ENCODE measurements at regions not wholly inside any gene's neighbourhood (a gene's known extent, or its start where the extent isn't known, plus 50 kb on each side); places are given as distances from the start of the nearest gene placed in this dataset.

DNA sequence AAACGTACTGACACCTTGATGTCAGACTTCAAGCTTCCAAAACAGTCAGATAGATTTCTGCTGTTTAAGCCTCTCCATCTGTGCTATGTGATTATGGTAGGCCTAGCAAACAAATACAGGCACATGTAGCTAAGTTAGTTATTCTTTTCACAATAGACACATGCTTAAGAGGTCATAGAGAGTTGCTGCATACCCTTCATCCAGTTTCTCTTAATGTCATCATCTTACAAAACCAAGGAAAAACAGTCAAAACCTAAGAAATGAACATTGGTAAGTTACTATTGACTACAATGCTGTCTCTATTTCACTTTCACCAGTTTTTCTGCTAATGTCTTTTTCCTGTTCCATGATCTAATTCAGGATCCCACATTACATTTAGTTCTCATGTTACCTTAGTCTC, 946.8 kb downstream of the TUSC7 start:
- no peaks in the 10 kb centered on the region for H3K9me2 ChIP-seq (ENCODE audit: insufficient read depth)
- in situ Hi-C loops (cut with MboI) = no loop called here
- DNase-seq = no peak
- H2AFZ ChIP-seq = no peak overlapping the region
- no peaks in the 10 kb centered on the region for H3K79me2 ChIP-seq (ENCODE audit: insufficient read depth)
- no peaks in the 10 kb centered on the region for H4K20me1 ChIP-seq (ENCODE audit: insufficient read depth)
- no peaks in the 10 kb centered on the region for H3K9me3 ChIP-seq (ENCODE audit: low read depth)
- no peak overlapping the region for H3K27ac ChIP-seq
- H3K4me1 ChIP-seq (ENCODE audit: insufficient read depth) = peaks cover 14% of the 10 kb centered on the region
- WGBS, 2 experiments (ENCODE audit: low coverage in 1 of 2, low lambda C conversion rate in 2 of 2, missing lambda C conversion rate in 2 of 2) = 93 to 100% methylated on average over 1 of the region's 1 CpG
- H3K4me3 ChIP-seq = no peak overlapping the region
- TF ChIP-seq EZH2phosphoT487 (IDR thresholded peaks at IDR 0.05; ENCODE audit: insufficient read depth, low read depth) (no peak), EZH2 (IDR thresholded peaks at IDR 0.05; ENCODE audit: insufficient read depth, poor library complexity, severe bottlenecking) (no peak)
- H3K9ac ChIP-seq = no peak overlapping the region
- peaks cover 16% of the 10 kb centered on the region for H3F3A ChIP-seq (ENCODE audit: insufficient read depth)
- no peak overlapping the region for H3K4me2 ChIP-seq (ENCODE audit: unreplicated experiment)
- no peaks in the 10 kb centered on the region for H3K36me3 ChIP-seq (ENCODE audit: low read depth)
- no peaks in the 10 kb centered on the region for H3K27me3 ChIP-seq (replicated peaks; ENCODE audit: insufficient read depth)

DNA sequence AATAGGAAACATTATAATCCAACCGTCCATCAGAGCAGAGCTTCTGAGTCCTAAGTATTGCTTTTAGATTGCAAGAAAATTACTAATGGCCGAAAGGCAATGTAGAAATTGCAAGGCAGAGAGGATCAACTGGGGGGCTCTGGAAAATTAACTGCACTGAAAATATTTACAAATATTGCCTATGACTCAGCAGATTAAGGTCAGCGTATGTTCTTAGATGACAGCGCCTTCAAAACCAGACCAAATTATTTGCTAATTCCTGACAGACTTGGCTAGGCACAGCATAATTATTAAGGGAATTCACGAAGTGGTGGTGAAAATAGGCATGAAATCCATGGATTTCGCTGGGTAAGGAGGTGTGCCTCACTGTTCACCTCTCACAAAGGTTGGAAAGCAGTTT, 947.7 kb downstream of the TUSC7 start:
- TF ChIP-seq EZH2phosphoT487 (IDR thresholded peaks at IDR 0.05; ENCODE audit: insufficient read depth, low read depth) (no peak), EZH2 (IDR thresholded peaks at IDR 0.05; ENCODE audit: insufficient read depth, poor library complexity, severe bottlenecking) (no peak)
- H3K27ac ChIP-seq = no peak overlapping the region
- no peaks in the 10 kb centered on the region for H3K9me3 ChIP-seq (ENCODE audit: low read depth)
- H3K4me1 ChIP-seq (ENCODE audit: insufficient read depth) = peaks cover 22% of the 10 kb centered on the region
- H2AFZ ChIP-seq = no peak overlapping the region
- H3K4me2 ChIP-seq (ENCODE audit: unreplicated experiment) = no peak overlapping the region
- H3K79me2 ChIP-seq (ENCODE audit: insufficient read depth) = no peaks in the 10 kb centered on the region
- no peak for DNase-seq
- H3K9ac ChIP-seq = no peak overlapping the region
- H3K27me3 ChIP-seq (replicated peaks; ENCODE audit: insufficient read depth) = no peaks in the 10 kb centered on the region
- peaks cover 23% of the 10 kb centered on the region for H3F3A ChIP-seq (ENCODE audit: insufficient read depth)
- no peaks in the 10 kb centered on the region for H3K9me2 ChIP-seq (ENCODE audit: insufficient read depth)
- no peak overlapping the region for H3K4me3 ChIP-seq
- H3K36me3 ChIP-seq (ENCODE audit: low read depth) = no peaks in the 10 kb centered on the region
- WGBS, 2 experiments (ENCODE audit: low coverage in 1 of 2, low lambda C conversion rate in 2 of 2, missing lambda C conversion rate in 2 of 2) = 76 to 80% methylated on average over 6 of the region's 6 CpGs
- in situ Hi-C loops (cut with MboI) = no loop called here
- H4K20me1 ChIP-seq (ENCODE audit: insufficient read depth) = no peaks in the 10 kb centered on the region

DNA sequence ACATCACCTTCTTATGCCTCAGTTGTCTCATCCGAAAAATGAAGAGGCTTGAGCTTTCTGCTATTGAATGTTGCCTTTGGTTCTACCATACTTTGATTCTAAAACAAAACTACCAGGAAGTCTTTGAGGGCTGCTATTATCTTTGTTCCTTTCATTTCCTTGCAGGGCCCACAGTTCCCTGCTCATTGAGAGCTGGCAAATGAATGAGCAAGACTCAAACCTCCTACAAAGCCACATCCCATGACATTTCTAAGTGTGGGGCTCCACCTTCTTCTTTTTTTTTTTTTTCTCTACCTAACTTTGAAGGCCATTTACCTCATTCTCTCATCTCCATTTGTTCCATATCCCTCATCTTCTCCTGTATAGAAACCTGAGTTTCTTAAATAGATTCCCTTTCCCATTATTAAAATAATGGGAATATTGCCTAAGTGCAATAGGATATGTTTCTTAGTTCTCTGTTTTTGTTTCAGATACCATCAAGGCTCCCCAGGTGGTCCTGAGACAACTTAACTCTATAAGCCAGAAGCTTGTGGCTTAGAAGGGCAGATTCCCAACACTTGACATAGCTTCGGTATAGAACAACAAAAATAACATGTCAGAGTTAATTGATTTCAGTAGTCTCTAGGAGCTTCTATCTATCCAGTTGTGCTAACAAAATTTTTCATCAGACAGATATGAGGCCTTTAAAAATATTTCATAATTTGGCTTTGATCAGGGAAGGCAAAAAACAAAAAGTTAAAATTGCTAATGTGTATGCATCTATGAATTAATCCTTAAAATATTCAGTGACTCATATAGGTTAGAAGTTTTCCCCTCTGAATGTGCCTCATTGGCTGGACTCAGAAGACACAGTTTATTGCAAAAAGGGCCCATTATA, 951.6 kb downstream of the TUSC7 start:
- in situ Hi-C loops (cut with MboI) = no loop called here
- H3K4me2 ChIP-seq (ENCODE audit: unreplicated experiment) = peak overlapping the region; percentile 62
- H3K4me1 ChIP-seq (ENCODE audit: insufficient read depth) = peaks cover 28% of the 10 kb centered on the region
- TF ChIP-seq EZH2 (IDR thresholded peaks at IDR 0.05; ENCODE audit: insufficient read depth, poor library complexity, severe bottlenecking) (no peak), EZH2phosphoT487 (IDR thresholded peaks at IDR 0.05; ENCODE audit: insufficient read depth, low read depth) (no peak)
- peak; percentile 76 for DNase-seq
- H3K4me3 ChIP-seq = peak overlapping the region; percentile 22; the same call in 1 of the 2 replicates
- peak overlapping the region; percentile 55 for H2AFZ ChIP-seq
- peaks cover 23% of the 10 kb centered on the region for H3F3A ChIP-seq (ENCODE audit: insufficient read depth)
- H3K9ac ChIP-seq = peak overlapping the region; percentile 45; the same call in 1 of the 2 replicates
- H4K20me1 ChIP-seq (ENCODE audit: insufficient read depth) = no peaks in the 10 kb centered on the region
- no peaks in the 10 kb centered on the region for H3K9me3 ChIP-seq (ENCODE audit: low read depth)
- H3K36me3 ChIP-seq (ENCODE audit: low read depth) = no peaks in the 10 kb centered on the region
- 49 to 50% methylated on average over 2 of the region's 2 CpGs for WGBS, 2 experiments (ENCODE audit: low coverage in 1 of 2, low lambda C conversion rate in 2 of 2, missing lambda C conversion rate in 2 of 2)
- H3K27ac ChIP-seq = peak overlapping the region; percentile 75
- no peaks in the 10 kb centered on the region for H3K79me2 ChIP-seq (ENCODE audit: insufficient read depth)
- no peaks in the 10 kb centered on the region for H3K27me3 ChIP-seq (replicated peaks; ENCODE audit: insufficient read depth)
- H3K9me2 ChIP-seq (ENCODE audit: insufficient read depth) = no peaks in the 10 kb centered on the region

DNA sequence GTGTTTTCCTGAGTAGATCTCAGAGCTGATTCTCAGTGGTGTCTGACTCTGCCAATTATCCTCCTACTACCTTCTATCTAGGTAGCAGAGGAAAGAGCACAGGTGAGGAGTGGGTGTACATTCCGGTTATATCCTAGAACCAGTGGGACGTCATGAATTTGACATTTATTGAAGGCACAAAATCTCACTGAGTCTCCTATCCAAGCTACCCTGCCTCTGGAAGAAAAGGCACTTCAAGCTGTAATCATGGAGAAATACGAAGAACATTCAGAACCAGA, 952.2 kb downstream of the TUSC7 start:
- Histone ChIP-seq H3K9me2 (ENCODE audit: insufficient read depth) (no peaks in the 10 kb centered on the region), H2AFZ (peak overlapping the region; percentile 55), H3K27me3 (replicated peaks; ENCODE audit: insufficient read depth) (no peaks in the 10 kb centered on the region), H3K27ac (peak overlapping the region; percentile 75), H3K4me3 (peak overlapping the region; percentile 22; the same call in 1 of the 2 replicates), H4K20me1 (ENCODE audit: insufficient read depth) (no peaks in the 10 kb centered on the region), H3F3A (ENCODE audit: insufficient read depth) (peaks cover 23% of the 10 kb centered on the region), H3K9me3 (ENCODE audit: low read depth) (no peaks in the 10 kb centered on the region), H3K9ac (peak overlapping the region; percentile 45), H3K79me2 (ENCODE audit: insufficient read depth) (no peaks in the 10 kb centered on the region), H3K4me2 (ENCODE audit: unreplicated experiment) (peak overlapping the region; percentile 62), H3K36me3 (ENCODE audit: low read depth) (no peaks in the 10 kb centered on the region), H3K4me1 (ENCODE audit: insufficient read depth) (peaks cover 28% of the 10 kb centered on the region)
- WGBS, 2 experiments (ENCODE audit: low coverage in 1 of 2, low lambda C conversion rate in 2 of 2, missing lambda C conversion rate in 2 of 2) = 82 to 86% methylated on average over 3 of the region's 3 CpGs
- in situ Hi-C loops (cut with MboI) = no loop called here
- DNase-seq = no peak
- no peak for TF ChIP-seq EZH2 (IDR thresholded peaks at IDR 0.05; ENCODE audit: insufficient read depth, poor library complexity, severe bottlenecking)
- no peak for TF ChIP-seq EZH2phosphoT487 (IDR thresholded peaks at IDR 0.05; ENCODE audit: insufficient read depth, low read depth)

All from GM23248 (cell line).